Subcutaneous abdominal adipose tissue (tissue), 5 donors: ENCODE measurements at regions not wholly inside any gene's neighbourhood (a gene's known extent, or its start where the extent isn't known, plus 50 kb on each side); places are given as distances from the start of the nearest gene placed in this dataset.

Experiments
- H3K27ac ChIP-seq: one replicate; pipeline ENCODE4 v1.7.0; 2013; ENCODE audit warnings: low read depth, mild to moderate bottlenecking, inconsistent platforms, low read length, moderate library complexity
- H3K27me3 ChIP-seq, 5 donors: one replicate each; pipeline ENCODE4 v1.7.0; 2013; ENCODE audit warnings: low read length in 5 of 5, inconsistent platforms in 1 of 5; ENCODE audit not compliant: control insufficient read depth in 5 of 5, insufficient read depth in 4 of 5
- H3K36me3 ChIP-seq, 5 donors: one replicate each; pipeline ENCODE4 v1.7.0; 2013; ENCODE audit warnings: low read length in 5 of 5; ENCODE audit not compliant: control insufficient read depth in 5 of 5, insufficient read depth in 5 of 5
- H3K4me1 ChIP-seq, 5 donors: one replicate each; pipeline ENCODE4 v1.7.0; 2013; ENCODE audit warnings: low read length in 5 of 5, mild to moderate bottlenecking in 3 of 5, moderate library complexity in 1 of 5; ENCODE audit not compliant: control insufficient read depth in 5 of 5, insufficient read depth in 5 of 5
- H3K4me3 ChIP-seq, 5 donors: one replicate each; pipeline ENCODE4 v1.7.0; 2013; ENCODE audit warnings: low read length in 5 of 5, low read depth in 1 of 5
- H3K9ac ChIP-seq, 5 donors: one replicate each; pipeline ENCODE4 v1.7.0; 2013; ENCODE audit warnings: low read length in 5 of 5, mild to moderate bottlenecking in 4 of 5, moderate library complexity in 3 of 5
- H3K9me3 ChIP-seq, 5 donors: one replicate each; pipeline ENCODE4 v1.7.0; 2013; ENCODE audit warnings: low read length in 5 of 5; ENCODE audit not compliant: control insufficient read depth in 5 of 5
- donor health status: healthy.
- donor health status: healthy.
- donor health status: healthy.
- donor health status: healthy.
- donor health status: healthy.

GRCh38 chr2:189374481-189374880 is 66.8 kb upstream of the WDR75 start:
- Histone ChIP-seq H3K4me1 (peaks cover 0 to 13% (median 6%) of the 10 kb centered on the region in 5 donors), H3K27me3 (no peaks in the 10 kb centered on the region), H3K4me3 (no peak overlapping the region), H3K27ac (no peak overlapping the region), H3K9me3 (peaks cover 0 to 2% (median 0%) of the 10 kb centered on the region in 5 donors), H3K36me3 (no peaks in the 10 kb centered on the region), H3K9ac (no peak overlapping the region)

DNA sequence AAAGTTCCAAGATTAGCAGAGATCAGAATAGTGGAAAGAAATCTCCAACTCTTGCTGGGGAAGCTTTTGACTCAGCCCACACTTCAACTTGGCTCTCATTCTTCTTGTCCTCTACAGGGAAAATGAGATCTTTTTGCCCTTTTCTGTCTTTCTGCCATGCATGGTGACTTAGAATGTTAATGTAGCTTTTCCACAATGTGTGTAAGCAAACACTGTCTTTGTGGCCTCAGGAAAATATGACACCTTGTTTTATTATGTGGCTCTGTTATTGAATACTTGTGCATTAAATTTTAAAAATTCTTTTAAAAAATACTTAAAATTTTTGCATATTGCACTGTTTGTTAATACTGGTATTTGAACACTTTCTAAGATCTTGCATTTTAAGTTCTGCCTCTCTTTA is 65.4 kb upstream of the WDR75 start:
- Histone ChIP-seq H3K9me3 (peaks cover 0 to 2% (median 0%) of the 10 kb centered on the region in 5 donors), H3K27me3 (no peaks in the 10 kb centered on the region), H3K36me3 (no peaks in the 10 kb centered on the region), H3K4me1 (peaks cover 0 to 14% (median 3%) of the 10 kb centered on the region in 5 donors), H3K9ac (no peak overlapping the region), H3K27ac (no peak overlapping the region), H3K4me3 (no peak overlapping the region)

DNA sequence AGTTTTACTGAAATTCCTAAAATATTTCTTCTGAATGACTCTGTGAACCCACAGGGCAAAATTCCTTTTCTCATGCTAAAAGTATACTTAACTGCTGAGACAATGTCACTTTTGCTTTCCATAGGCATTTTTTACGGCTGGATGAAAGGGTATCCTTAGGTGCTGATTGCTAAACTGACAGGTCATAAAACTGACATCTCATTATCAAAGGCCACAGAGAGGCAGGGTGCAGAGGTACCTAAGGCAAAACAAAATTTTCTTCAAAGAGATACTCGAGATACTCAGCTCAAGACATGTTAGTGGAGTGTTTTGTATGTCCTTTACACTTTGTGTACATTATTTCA is 62.0 kb upstream of the WDR75 start:
- H3K27me3 ChIP-seq = no peaks in the 10 kb centered on the region
- H3K9ac ChIP-seq = no peak overlapping the region
- H3K36me3 ChIP-seq = no peaks in the 10 kb centered on the region
- no peak overlapping the region for H3K4me3 ChIP-seq
- H3K27ac ChIP-seq = no peak overlapping the region
- H3K9me3 ChIP-seq = no peaks in the 10 kb centered on the region
- peaks cover 0 to 14% (median 3%) of the 10 kb centered on the region in 5 donors for H3K4me1 ChIP-seq

GRCh38 chr2:189379731-189380261 is 61.5 kb upstream of the WDR75 start:
- H3K27ac ChIP-seq = no peak overlapping the region
- peaks cover 0 to 14% (median 3%) of the 10 kb centered on the region in 5 donors for H3K4me1 ChIP-seq
- H3K27me3 ChIP-seq = no peaks in the 10 kb centered on the region
- no peaks in the 10 kb centered on the region for H3K36me3 ChIP-seq
- no peak overlapping the region for H3K9ac ChIP-seq
- no peak overlapping the region for H3K4me3 ChIP-seq
- H3K9me3 ChIP-seq = no peaks in the 10 kb centered on the region

DNA sequence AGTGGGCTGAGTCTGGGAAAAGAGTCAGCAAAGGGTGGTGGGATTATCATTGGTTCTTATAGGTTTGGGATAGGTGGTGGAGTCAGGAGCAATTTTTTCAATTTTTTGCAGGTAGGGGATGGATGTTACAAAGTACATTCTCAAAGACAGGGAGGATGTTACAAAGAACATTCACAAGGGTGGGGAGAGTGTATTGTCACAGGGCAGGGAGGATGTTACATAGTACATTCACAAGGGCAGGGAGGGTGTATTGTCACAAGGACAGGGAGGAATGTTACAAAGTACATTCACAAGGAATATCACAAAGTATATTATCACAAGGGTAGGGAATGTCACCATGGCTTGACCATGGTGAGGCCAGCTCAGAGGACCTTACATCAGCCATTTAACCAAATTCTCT is 58.6 kb upstream of the WDR75 start:
- Histone ChIP-seq H3K4me3 (no peak overlapping the region), H3K9me3 (no peaks in the 10 kb centered on the region), H3K27ac (no peak overlapping the region), H3K9ac (no peak overlapping the region), H3K4me1 (peaks cover 0 to 14% (median 3%) of the 10 kb centered on the region in 5 donors), H3K36me3 (no peaks in the 10 kb centered on the region), H3K27me3 (no peaks in the 10 kb centered on the region)

- Histone ChIP-seq H3K9me3 (no peaks in the 10 kb centered on the region), H3K27me3 (no peaks in the 10 kb centered on the region), H3K4me3 (no peak overlapping the region), H3K36me3 (no peaks in the 10 kb centered on the region), H3K9ac (no peak overlapping the region), H3K27ac (no peak overlapping the region), H3K4me1 (no peaks in the 10 kb centered on the region)
Measured at GRCh38 chr2:189386741-189387140, 54.5 kb upstream of the WDR75 start.

GRCh38 chr2:189391201-189391600 is 50.1 kb upstream of the WDR75 start:
- Histone ChIP-seq H3K27ac (no peak overlapping the region), H3K27me3 (no peaks in the 10 kb centered on the region), H3K4me3 (no peak overlapping the region), H3K9ac (no peak overlapping the region), H3K4me1 (peaks cover 0 to 8% (median 0%) of the 10 kb centered on the region in 5 donors), H3K9me3 (no peaks in the 10 kb centered on the region), H3K36me3 (no peaks in the 10 kb centered on the region)
